ENCODE measurements at regions not wholly inside any gene's neighbourhood (a gene's known extent, or its start where the extent isn't known, plus 50 kb on each side); places are given as distances from the start of the nearest gene placed in this dataset.

DNA sequence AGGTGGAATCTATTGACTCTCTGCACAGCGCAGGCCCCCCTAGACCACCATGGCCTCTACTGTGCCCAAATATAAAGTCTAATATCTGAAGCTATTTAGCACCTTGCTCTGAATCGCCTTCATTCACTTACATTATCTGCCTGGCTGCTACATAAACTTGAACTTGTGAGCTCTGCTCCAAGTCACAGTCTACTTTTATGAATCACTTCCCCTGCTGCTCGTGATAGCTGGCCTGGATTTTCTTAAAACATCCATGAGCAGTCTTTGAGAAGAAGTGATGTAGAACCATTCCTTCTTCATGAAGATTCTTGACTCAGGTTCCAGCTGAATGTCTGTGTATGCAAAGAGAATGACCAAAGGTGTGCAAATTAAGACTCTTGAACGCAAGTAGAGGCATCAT, 359.5 kb downstream of the RND3 start:
- Histone ChIP-seq H3F3A (ENCODE audit: insufficient read depth, low read length) (no peaks in the 10 kb centered on the region), H4K20me1 (ENCODE audit: insufficient read depth, low read length) (no peaks in the 10 kb centered on the region), H3K9ac (ENCODE audit: low read length) (no peak overlapping the region), H3K27me3 (ENCODE audit: insufficient read depth, low read length) (no peaks in the 10 kb centered on the region), H3K36me3 (ENCODE audit: insufficient read depth, low read length) (no peaks in the 10 kb centered on the region), H3K79me2 (ENCODE audit: insufficient read depth, low read length) (no peaks in the 10 kb centered on the region), H3K4me3 (ENCODE audit: low read depth, low read length, poor library complexity, severe bottlenecking) (no peak overlapping the region), H2AFZ (ENCODE audit: low read length) (no peak overlapping the region), H3K4me2 (ENCODE audit: low read length) (no peak overlapping the region), H3K9me3 (ENCODE audit: low read length) (no peaks in the 10 kb centered on the region), H3K27ac (ENCODE audit: low read depth, low read length, poor library complexity, severe bottlenecking) (no peak overlapping the region), H3K9me2 (ENCODE audit: low read depth, low read length) (no peaks in the 10 kb centered on the region), H3K4me1 (ENCODE audit: insufficient read depth, low read length, severe bottlenecking) (no peaks in the 10 kb centered on the region)
- TF ChIP-seq, protein P1, sequence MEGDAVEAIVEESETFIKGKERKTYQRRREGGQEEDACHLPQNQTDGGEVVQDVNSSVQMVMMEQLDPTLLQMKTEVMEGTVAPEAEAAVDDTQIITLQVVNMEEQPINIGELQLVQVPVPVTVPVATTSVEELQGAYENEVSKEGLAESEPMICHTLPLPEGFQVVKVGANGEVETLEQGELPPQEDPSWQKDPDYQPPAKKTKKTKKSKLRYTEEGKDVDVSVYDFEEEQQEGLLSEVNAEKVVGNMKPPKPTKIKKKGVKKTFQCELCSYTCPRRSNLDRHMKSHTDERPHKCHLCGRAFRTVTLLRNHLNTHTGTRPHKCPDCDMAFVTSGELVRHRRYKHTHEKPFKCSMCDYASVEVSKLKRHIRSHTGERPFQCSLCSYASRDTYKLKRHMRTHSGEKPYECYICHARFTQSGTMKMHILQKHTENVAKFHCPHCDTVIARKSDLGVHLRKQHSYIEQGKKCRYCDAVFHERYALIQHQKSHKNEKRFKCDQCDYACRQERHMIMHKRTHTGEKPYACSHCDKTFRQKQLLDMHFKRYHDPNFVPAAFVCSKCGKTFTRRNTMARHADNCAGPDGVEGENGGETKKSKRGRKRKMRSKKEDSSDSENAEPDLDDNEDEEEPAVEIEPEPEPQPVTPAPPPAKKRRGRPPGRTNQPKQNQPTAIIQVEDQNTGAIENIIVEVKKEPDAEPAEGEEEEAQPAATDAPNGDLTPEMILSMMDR (IDR thresholded peaks at IDR 0.05; ENCODE audit: low read length) = no peak
- TF ChIP-seq EZH2 (IDR thresholded peaks at IDR 0.05; ENCODE audit: borderline replicate concordance, low read length) = no peak

DNA sequence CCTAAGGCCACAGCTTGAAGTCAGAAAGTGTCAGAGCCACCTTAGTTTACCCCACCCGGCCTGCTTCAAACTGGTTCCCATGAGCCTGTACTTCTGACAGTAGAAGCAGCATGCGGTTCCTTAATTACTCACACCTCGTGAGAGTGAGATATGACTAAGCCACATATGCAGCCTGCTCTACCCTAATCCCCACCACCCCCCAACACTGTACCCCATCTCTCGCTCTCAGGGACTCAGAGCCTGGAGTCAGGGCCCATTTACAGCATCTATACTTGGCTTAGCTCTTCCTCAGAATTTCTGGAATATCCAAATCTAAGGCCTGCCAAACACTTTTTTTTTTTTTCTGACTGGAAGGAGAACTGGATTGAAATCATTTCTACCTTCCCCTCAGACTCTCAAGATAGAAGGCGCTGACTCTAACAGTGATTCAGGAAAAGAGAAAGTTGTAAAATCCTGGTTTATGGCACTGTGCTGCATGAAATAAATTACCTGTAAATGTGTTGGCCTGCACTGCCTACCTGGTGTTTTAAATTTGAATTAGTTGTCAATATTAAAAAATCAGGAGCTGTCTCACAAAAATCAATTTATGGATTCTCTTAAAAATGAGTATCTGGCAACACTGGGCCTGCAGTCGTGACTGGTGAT, 360.0 kb downstream of the RND3 start:
- Histone ChIP-seq H3K9me2 (ENCODE audit: low read depth, low read length) (no peaks in the 10 kb centered on the region), H3K4me1 (ENCODE audit: insufficient read depth, low read length, severe bottlenecking) (no peaks in the 10 kb centered on the region), H2AFZ (ENCODE audit: low read length) (no peak overlapping the region), H4K20me1 (ENCODE audit: insufficient read depth, low read length) (no peaks in the 10 kb centered on the region), H3K9me3 (ENCODE audit: low read length) (no peaks in the 10 kb centered on the region), H3K79me2 (ENCODE audit: insufficient read depth, low read length) (no peaks in the 10 kb centered on the region), H3K36me3 (ENCODE audit: insufficient read depth, low read length) (no peaks in the 10 kb centered on the region), H3K9ac (ENCODE audit: low read length) (no peak overlapping the region), H3K4me2 (ENCODE audit: low read length) (no peak overlapping the region), H3K4me3 (ENCODE audit: low read depth, low read length, poor library complexity, severe bottlenecking) (no peak overlapping the region), H3F3A (ENCODE audit: insufficient read depth, low read length) (no peaks in the 10 kb centered on the region), H3K27ac (ENCODE audit: low read depth, low read length, poor library complexity, severe bottlenecking) (no peak overlapping the region), H3K27me3 (ENCODE audit: insufficient read depth, low read length) (no peaks in the 10 kb centered on the region)
- TF ChIP-seq, protein P1 (IDR thresholded peaks at IDR 0.05; ENCODE audit: low read length) = no peak
- no peak for TF ChIP-seq EZH2 (IDR thresholded peaks at IDR 0.05; ENCODE audit: borderline replicate concordance, low read length)

DNA sequence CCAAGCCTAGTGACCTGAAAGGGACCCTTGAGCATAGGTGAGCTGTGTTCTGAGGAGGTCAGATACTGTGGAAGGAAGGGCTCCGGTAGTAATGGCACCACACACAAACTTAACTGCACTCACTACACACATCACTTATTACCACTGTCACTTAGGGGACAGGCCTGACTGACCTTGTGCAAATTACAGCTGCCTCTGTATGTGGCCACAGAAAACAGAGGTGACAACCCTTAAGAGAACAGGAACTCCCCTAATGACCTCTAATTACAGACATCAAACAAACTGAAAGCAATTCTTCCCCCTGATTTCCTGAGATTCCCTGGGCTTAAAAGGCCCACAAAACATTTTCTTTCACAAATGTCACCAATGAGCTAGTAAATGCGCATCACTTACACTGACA, 360.6 kb downstream of the RND3 start:
- H3F3A ChIP-seq (ENCODE audit: insufficient read depth, low read length) = no peaks in the 10 kb centered on the region
- H3K9me3 ChIP-seq (ENCODE audit: low read length) = no peaks in the 10 kb centered on the region
- no peak overlapping the region for H3K27ac ChIP-seq (ENCODE audit: low read depth, low read length, poor library complexity, severe bottlenecking)
- H3K4me3 ChIP-seq (ENCODE audit: low read depth, low read length, poor library complexity, severe bottlenecking) = no peak overlapping the region
- H4K20me1 ChIP-seq (ENCODE audit: insufficient read depth, low read length) = no peaks in the 10 kb centered on the region
- TF ChIP-seq EZH2 (IDR thresholded peaks at IDR 0.05; ENCODE audit: borderline replicate concordance, low read length) = no peak
- TF ChIP-seq, protein P1 (IDR thresholded peaks at IDR 0.05; ENCODE audit: low read length) = no peak
- no peak overlapping the region for H3K9ac ChIP-seq (ENCODE audit: low read length)
- H3K4me1 ChIP-seq (ENCODE audit: insufficient read depth, low read length, severe bottlenecking) = no peaks in the 10 kb centered on the region
- H3K36me3 ChIP-seq (ENCODE audit: insufficient read depth, low read length) = no peaks in the 10 kb centered on the region
- no peak overlapping the region for H3K4me2 ChIP-seq (ENCODE audit: low read length)
- H3K27me3 ChIP-seq (ENCODE audit: insufficient read depth, low read length) = no peaks in the 10 kb centered on the region
- H3K9me2 ChIP-seq (ENCODE audit: low read depth, low read length) = no peaks in the 10 kb centered on the region
- no peak overlapping the region for H2AFZ ChIP-seq (ENCODE audit: low read length)
- H3K79me2 ChIP-seq (ENCODE audit: insufficient read depth, low read length) = no peaks in the 10 kb centered on the region
